ENCODE measurements at regions not wholly inside any gene's neighbourhood (a gene's known extent, or its start where the extent isn't known, plus 50 kb on each side); places are given as distances from the start of the nearest gene placed in this dataset.

DNA sequence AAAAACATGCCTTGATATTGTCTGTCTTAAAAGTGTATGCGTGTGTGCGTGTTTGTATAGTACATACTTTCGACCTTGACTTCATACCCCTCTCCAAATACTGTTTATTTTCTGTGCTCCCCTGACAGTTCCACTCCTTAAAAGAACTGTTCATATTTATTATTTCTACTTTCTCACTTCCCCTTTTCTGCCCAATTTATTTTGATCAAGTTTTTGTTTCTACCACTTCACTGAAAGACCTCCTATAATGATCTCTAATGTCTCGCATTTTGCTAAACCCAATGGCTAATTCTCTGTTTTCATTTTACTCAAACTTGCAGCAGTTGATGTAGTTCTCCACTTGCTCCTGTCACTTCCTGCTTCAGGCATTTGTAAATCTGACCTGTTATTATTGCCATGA, 426.1 kb upstream of the KLF12 start:
- no peaks in the 10 kb centered on the region for H3K9me3 ChIP-seq
- TF ChIP-seq POLR2A (IDR thresholded peaks at IDR 0.05) (no peak), POLR2AphosphoS5 (IDR thresholded peaks at IDR 0.05) (no peak), EP300 (IDR thresholded peaks at IDR 0.05) (no peak)
- TF ChIP-seq, protein P1, sequence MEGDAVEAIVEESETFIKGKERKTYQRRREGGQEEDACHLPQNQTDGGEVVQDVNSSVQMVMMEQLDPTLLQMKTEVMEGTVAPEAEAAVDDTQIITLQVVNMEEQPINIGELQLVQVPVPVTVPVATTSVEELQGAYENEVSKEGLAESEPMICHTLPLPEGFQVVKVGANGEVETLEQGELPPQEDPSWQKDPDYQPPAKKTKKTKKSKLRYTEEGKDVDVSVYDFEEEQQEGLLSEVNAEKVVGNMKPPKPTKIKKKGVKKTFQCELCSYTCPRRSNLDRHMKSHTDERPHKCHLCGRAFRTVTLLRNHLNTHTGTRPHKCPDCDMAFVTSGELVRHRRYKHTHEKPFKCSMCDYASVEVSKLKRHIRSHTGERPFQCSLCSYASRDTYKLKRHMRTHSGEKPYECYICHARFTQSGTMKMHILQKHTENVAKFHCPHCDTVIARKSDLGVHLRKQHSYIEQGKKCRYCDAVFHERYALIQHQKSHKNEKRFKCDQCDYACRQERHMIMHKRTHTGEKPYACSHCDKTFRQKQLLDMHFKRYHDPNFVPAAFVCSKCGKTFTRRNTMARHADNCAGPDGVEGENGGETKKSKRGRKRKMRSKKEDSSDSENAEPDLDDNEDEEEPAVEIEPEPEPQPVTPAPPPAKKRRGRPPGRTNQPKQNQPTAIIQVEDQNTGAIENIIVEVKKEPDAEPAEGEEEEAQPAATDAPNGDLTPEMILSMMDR (IDR thresholded peaks at IDR 0.05), result no peak
- no peaks in the 10 kb centered on the region for H3K36me3 ChIP-seq
- no peaks in the 10 kb centered on the region for H3K4me1 ChIP-seq
- ATAC-seq, result no peak
- H3K27me3 ChIP-seq, result no peaks in the 10 kb centered on the region
- H3K4me3 ChIP-seq, result no peak overlapping the region
- no peak overlapping the region for H3K27ac ChIP-seq
- 68 to 90% methylated on average over 4 of the region's 4 CpGs for WGBS, 2 donors (ENCODE audit: low coverage in 1 of 2)

DNA sequence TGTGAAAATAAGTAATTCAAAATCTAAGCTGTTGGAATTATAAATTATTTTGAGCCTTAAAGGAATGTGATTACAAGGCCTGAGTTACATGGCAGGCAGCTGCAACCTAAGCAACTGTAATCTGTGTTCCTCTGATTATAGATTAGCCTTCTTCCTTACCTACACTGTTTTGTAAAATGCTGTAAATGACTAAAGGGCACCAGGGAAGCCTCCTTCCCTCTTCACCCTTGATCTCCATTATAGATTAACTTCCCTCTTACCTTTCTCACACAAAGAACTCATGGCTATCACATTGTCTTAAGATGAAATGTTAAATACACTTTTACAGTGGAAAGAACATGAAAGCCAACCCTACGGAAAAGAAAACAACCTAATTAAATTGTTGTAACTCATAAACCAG, 423.7 kb upstream of the KLF12 start:
- no peaks in the 10 kb centered on the region for H3K9me3 ChIP-seq
- no peaks in the 10 kb centered on the region for H3K27me3 ChIP-seq
- no peaks in the 10 kb centered on the region for H3K4me1 ChIP-seq
- ATAC-seq, result no peak
- TF ChIP-seq EP300 (IDR thresholded peaks at IDR 0.05), result no peak
- no peak for TF ChIP-seq POLR2A (IDR thresholded peaks at IDR 0.05)
- TF ChIP-seq, protein P1 (IDR thresholded peaks at IDR 0.05), result no peak
- no peak for TF ChIP-seq POLR2AphosphoS5 (IDR thresholded peaks at IDR 0.05)
- H3K4me3 ChIP-seq, result no peak overlapping the region
- no peaks in the 10 kb centered on the region for H3K36me3 ChIP-seq
- H3K27ac ChIP-seq, result no peak overlapping the region
- WGBS, 2 donors (ENCODE audit: low coverage in 1 of 2), result 76 to 80% methylated on average over 1 of the region's 1 CpG

DNA sequence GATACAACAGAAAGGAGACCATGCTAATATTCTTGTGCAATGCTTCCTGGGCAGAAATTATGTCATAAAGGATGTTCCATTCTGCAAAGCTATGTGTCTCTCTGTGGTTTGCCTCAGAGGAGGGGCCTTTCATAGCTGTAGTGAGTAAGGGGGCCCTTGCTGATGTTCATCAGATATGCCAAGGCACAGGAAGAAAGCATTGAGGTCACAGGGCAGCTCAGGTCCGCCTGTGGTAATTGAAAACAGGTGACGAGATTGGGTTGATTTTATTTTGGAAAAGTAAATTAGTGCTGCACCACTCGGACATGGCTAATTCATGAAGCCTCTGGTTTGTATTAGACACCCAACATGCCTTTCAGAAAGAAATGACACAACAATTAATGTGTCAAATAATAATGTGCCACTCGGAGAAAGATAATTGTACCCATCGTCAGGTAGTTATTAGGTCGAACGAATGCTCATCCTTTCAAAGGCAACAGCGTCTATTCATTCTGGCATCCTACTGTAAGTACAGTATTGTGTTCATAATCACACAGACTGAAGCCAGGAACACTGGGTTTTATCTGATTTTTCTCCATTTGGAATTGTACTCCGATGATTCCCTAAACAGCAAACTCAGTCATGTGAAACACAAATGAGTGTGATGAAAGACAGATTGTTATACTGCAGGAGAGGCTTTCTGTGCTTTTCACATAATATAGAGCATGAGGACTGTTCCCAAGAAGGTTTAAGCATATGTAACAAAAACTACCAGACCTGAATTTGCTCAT, 421.6 kb upstream of the KLF12 start:
- Histone ChIP-seq H3K4me1 (no peaks in the 10 kb centered on the region), H3K27ac (no peak overlapping the region), H3K27me3 (no peaks in the 10 kb centered on the region), H3K4me3 (no peak overlapping the region), H3K9me3 (no peaks in the 10 kb centered on the region), H3K36me3 (no peaks in the 10 kb centered on the region)
- TF ChIP-seq POLR2A (IDR thresholded peaks at IDR 0.05) (no peak), POLR2AphosphoS5 (IDR thresholded peaks at IDR 0.05) (no peak), EP300 (IDR thresholded peaks at IDR 0.05) (no peak)
- TF ChIP-seq, protein P1 (IDR thresholded peaks at IDR 0.05), result no peak
- no peak for ATAC-seq
- 69 to 73% methylated on average over 7 to 9 of the region's 9 CpGs for WGBS, 2 donors (ENCODE audit: low coverage in 1 of 2)

DNA sequence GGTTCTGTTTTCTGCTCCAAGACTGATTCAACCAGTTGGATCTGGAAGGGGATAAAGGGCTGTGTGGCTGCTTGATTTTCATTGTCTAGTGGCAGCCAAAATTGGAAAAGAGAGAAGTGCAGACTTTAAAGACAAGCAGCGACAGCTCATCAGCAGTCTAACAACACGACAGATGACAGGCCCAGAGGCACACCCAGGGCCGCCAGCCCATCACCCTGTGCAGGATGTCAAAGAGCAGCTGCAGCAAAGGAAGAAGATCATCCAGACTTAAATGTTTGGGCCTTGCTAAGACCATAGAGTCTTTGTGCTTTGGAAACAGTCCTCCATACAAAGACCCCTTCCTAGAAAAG, 421.0 kb upstream of the KLF12 start:
- no peaks in the 10 kb centered on the region for H3K36me3 ChIP-seq
- no peak overlapping the region for H3K27ac ChIP-seq
- TF ChIP-seq POLR2AphosphoS5 (IDR thresholded peaks at IDR 0.05), result no peak
- H3K4me1 ChIP-seq, result no peaks in the 10 kb centered on the region
- H3K4me3 ChIP-seq, result no peak overlapping the region
- H3K27me3 ChIP-seq, result no peaks in the 10 kb centered on the region
- 82 to 100% methylated on average over 1 to 3 of the region's 3 CpGs for WGBS, 2 donors (ENCODE audit: low coverage in 1 of 2)
- H3K9me3 ChIP-seq, result no peaks in the 10 kb centered on the region
- ATAC-seq, result no peak

DNA sequence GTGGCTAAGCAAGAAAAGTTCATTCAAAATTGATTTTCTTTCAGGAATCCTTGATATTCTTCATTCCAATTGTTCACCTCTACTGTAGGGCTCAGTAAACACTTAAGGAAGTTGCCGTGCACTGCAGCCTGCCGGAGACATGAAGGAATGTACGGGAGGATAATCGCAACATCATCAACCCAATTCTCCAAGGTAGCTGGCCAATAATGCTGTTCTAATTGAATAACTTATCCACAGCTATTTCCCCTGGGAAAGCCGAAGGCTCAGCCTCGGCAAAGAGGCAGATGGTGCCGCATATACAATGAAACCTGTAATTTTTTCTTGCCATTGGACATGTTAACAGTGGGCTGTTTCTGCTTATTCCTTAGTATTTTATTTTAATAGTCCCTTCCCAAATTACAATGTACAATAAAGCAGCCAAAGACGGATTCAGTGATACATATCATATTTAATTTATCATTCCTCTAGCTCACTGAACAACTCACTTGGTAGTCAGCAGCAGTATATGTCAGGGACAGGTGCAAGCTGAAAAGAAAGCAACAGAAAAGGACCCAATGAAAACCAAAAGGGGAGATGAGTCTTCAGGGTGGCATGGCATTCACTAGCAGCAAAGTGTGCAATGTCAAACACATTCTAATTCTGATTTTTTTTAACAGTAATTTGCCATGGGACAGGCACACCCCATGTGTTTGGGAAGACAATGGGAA, 420.5 kb upstream of the KLF12 start:
- H3K4me3 ChIP-seq, result no peak overlapping the region
- H3K9me3 ChIP-seq, result no peaks in the 10 kb centered on the region
- no peak overlapping the region for H3K27ac ChIP-seq
- no peaks in the 10 kb centered on the region for H3K27me3 ChIP-seq
- no peaks in the 10 kb centered on the region for H3K36me3 ChIP-seq
- H3K4me1 ChIP-seq, result no peaks in the 10 kb centered on the region
- no peak for ATAC-seq
- no peak for TF ChIP-seq POLR2AphosphoS5 (IDR thresholded peaks at IDR 0.05)
- TF ChIP-seq EP300 (IDR thresholded peaks at IDR 0.05), result no peak
- TF ChIP-seq, protein P1 (IDR thresholded peaks at IDR 0.05), result no peak
- TF ChIP-seq POLR2A (IDR thresholded peaks at IDR 0.05), result no peak
- WGBS, 2 donors (ENCODE audit: low coverage in 1 of 2), result 88 to 95% methylated on average over 3 to 8 of the region's 8 CpGs

All from gastroesophageal sphincter (tissue), 4 donors.